H1 (cell line): ENCODE measurements at regions not wholly inside any gene's neighbourhood (a gene's known extent, or its start where the extent isn't known, plus 50 kb on each side); places are given as distances from the start of the nearest gene placed in this dataset.

Experiments
- CTCF ChIA-PET: fragments of 300-600 bp; sonication (Branson Sonifier 250); formaldehyde crosslinking; loops from one replicate; lab custom pipeline; 2021; ENCODE audit not compliant: partially characterized antibody; lab: Charles Lee
- POLR2A ChIA-PET: fragments of 300-600 bp; sonication (Branson Sonifier 250); formaldehyde crosslinking; loops from one replicate; lab custom pipeline; 2021; ENCODE audit warnings: inconsistent platforms; ENCODE audit not compliant: partially characterized antibody; lab: Charles Lee
- DNase-seq, 2 experiments: peaks; one replicate each; pipeline versions ENCODE4 v3.0.0 to v3.0.0-alpha.2; 2010 to 2022; ENCODE audit warnings: low spot score in 2 of 2, low read depth in 1 of 2, mixed read lengths in 1 of 2
- FAIRE-seq: peaks from 2 replicates; lab custom pipeline; 2011; peaks lifted over from hg19 to GRCh38; lab: Jason Lieb, UNC
- H2AFZ ChIP-seq: 2 replicates; pipeline ENCODE4 v1.8.1; 2012; ENCODE audit warnings: low read length, inconsistent platforms
- H2AK5ac ChIP-seq: 2 replicates; pipeline ENCODE4 v1.6.1; 2013; ENCODE audit warnings: low read depth, low read length
- H2BK120ac ChIP-seq: replicated peaks from 2 replicates; pipeline ENCODE3; 2013; ENCODE audit warnings: low read depth, low read length, inconsistent platforms
- H2BK12ac ChIP-seq: 2 replicates; pipeline ENCODE4 v1.6.1; 2013; ENCODE audit warnings: low read depth, low read length
- H2BK15ac ChIP-seq: 2 replicates; pipeline ENCODE4 v1.6.1; 2013; ENCODE audit warnings: low read length
- H2BK20ac ChIP-seq: 2 replicates; pipeline ENCODE4 v1.6.1; 2013; ENCODE audit warnings: low read length
- H2BK5ac ChIP-seq: 2 replicates; pipeline ENCODE4 v1.6.1; 2013; ENCODE audit warnings: low read depth, low read length
- H3K14ac ChIP-seq: 2 replicates; pipeline ENCODE4 v1.6.1; 2013; ENCODE audit warnings: inconsistent platforms; ENCODE audit not compliant: insufficient read length
- H3K18ac ChIP-seq: 2 replicates; pipeline ENCODE4 v1.6.1; 2013; ENCODE audit warnings: low read length; ENCODE audit errors: extremely low read depth
- H3K23ac ChIP-seq: 2 replicates; pipeline ENCODE4 v1.6.1; 2013; ENCODE audit warnings: inconsistent platforms; ENCODE audit not compliant: insufficient read length
- H3K23me2 ChIP-seq: 2 replicates; pipeline ENCODE4 v1.6.1; 2013; ENCODE audit warnings: low read depth, low read length
- H3K27ac ChIP-seq: 2 replicates; pipeline ENCODE4 v1.6.1; 2011; ENCODE audit warnings: low read depth, low read length, inconsistent platforms
- H3K27me3 ChIP-seq, 4 experiments: replicated peaks in 1 of 4; 1 replicate in 1 of 4; 2 replicates in 3 of 4; pipeline versions ENCODE4 v1.6.1 to v1.8.1; 2011 to 2013; ENCODE audit warnings: low read length in 3 of 4, mild to moderate bottlenecking in 3 of 4, inconsistent platforms in 2 of 4, mixed read lengths in 2 of 4, moderate library complexity in 1 of 4; ENCODE audit not compliant: control insufficient read depth in 3 of 4, insufficient read depth in 3 of 4; ENCODE audit errors: extremely low read depth in 1 of 4
- H3K36me3 ChIP-seq, 4 experiments: 2 replicates each; pipeline versions ENCODE4 v1.6.1 to v1.8.1; 2011 to 2013; ENCODE audit warnings: mild to moderate bottlenecking in 4 of 4, low read length in 3 of 4, moderate library complexity in 2 of 4, control low read depth in 1 of 4, inconsistent platforms in 1 of 4; ENCODE audit not compliant: insufficient read depth in 4 of 4, control insufficient read depth in 2 of 4
- H3K4ac ChIP-seq: replicated peaks from 2 replicates; pipeline ENCODE3; 2013; ENCODE audit warnings: low read length, low read depth, mixed read lengths, inconsistent platforms; ENCODE audit not compliant: insufficient read length
- H3K4me1 ChIP-seq, 4 experiments: replicated peaks in 1 of 4; 1 replicate in 1 of 4; 2 replicates in 3 of 4; pipeline versions ENCODE4 v1.6.1 to v1.8.1; 2011 to 2013; ENCODE audit warnings: low read length in 3 of 4, inconsistent platforms in 2 of 4, mixed read lengths in 1 of 4; ENCODE audit not compliant: insufficient read depth in 4 of 4, control insufficient read depth in 3 of 4
- H3K4me2 ChIP-seq, 2 experiments: 2 replicates each; pipeline versions ENCODE4 v1.6.1 to v1.8.1; 2011 to 2013; ENCODE audit warnings: low read depth in 2 of 2, low read length in 2 of 2, control low read depth in 1 of 2, inconsistent platforms in 1 of 2, mild to moderate bottlenecking in 1 of 2; ENCODE audit not compliant: insufficient read depth in 1 of 2
- H3K4me3 ChIP-seq, 4 experiments: fragments of 200-600, 300-600 bp in 1 of 4; sonication (generic), shearing (Covaris generic), sonication (Bioruptor Twin) in 1 of 4; 2 replicates each; pipeline versions ENCODE4 v1.5.1 to v1.8.1; 2011 to 2016; ENCODE audit warnings: low read length in 4 of 4, low read depth in 3 of 4, control low read depth in 2 of 4, inconsistent platforms in 2 of 4, mild to moderate bottlenecking in 2 of 4, mixed read lengths in 1 of 4, moderate library complexity in 1 of 4; ENCODE audit not compliant: insufficient read depth in 2 of 4; ENCODE audit errors: extremely low read depth in 1 of 4
- H3K56ac ChIP-seq: replicated peaks from 2 replicates; pipeline ENCODE3; 2013; ENCODE audit warnings: low read depth, mild to moderate bottlenecking, mixed read lengths, low read length, inconsistent platforms; ENCODE audit not compliant: insufficient read length
- H3K79me1 ChIP-seq: 2 replicates; pipeline ENCODE4 v1.6.1; 2013; ENCODE audit warnings: low read depth, low read length, control low read depth
- H3K79me2 ChIP-seq, 2 experiments: 2 replicates each; pipeline versions ENCODE4 v1.6.1 to v1.8.1; 2012 to 2013; ENCODE audit warnings: low read length in 2 of 2, mild to moderate bottlenecking in 2 of 2, inconsistent platforms in 1 of 2; ENCODE audit not compliant: insufficient read depth in 2 of 2, control insufficient read depth in 1 of 2
- H3K9ac ChIP-seq, 4 experiments: replicated peaks in 1 of 4; 1 replicate in 1 of 4; 2 replicates in 3 of 4; pipeline versions ENCODE4 v1.6.1 to v1.8.1; 2011 to 2013; ENCODE audit warnings: low read depth in 3 of 4, low read length in 3 of 4, control low read depth in 2 of 4, mild to moderate bottlenecking in 2 of 4, moderate library complexity in 2 of 4, inconsistent platforms in 1 of 4; ENCODE audit errors: extremely low read depth in 1 of 4
- H3K9me3 ChIP-seq, 2 experiments: 2 replicates each; pipeline versions ENCODE4 v1.6.1 to v1.8.1; 2012 to 2013; ENCODE audit warnings: mild to moderate bottlenecking in 2 of 2, moderate library complexity in 2 of 2, control low read depth in 1 of 2, inconsistent platforms in 1 of 2, low read depth in 1 of 2, low read length in 1 of 2, mixed read lengths in 1 of 2; ENCODE audit not compliant: insufficient read depth in 2 of 2
- H4K20me1 ChIP-seq, 2 experiments: replicated peaks in 1 of 2; 2 replicates each; pipeline versions ENCODE3 to v1.8.1; 2011 to 2013; ENCODE audit warnings: inconsistent platforms in 2 of 2, low read length in 2 of 2, mild to moderate bottlenecking in 1 of 2; ENCODE audit not compliant: insufficient read depth in 2 of 2, control insufficient read depth in 1 of 2
- H4K5ac ChIP-seq: 2 replicates; pipeline ENCODE4 v1.6.1; 2013; ENCODE audit warnings: low read length, low read depth, mixed read lengths, inconsistent platforms; ENCODE audit not compliant: insufficient read length
- H4K8ac ChIP-seq: 2 replicates; pipeline ENCODE4 v1.8.0; 2013; ENCODE audit warnings: mild to moderate bottlenecking, moderate library complexity, low read length, inconsistent platforms; ENCODE audit not compliant: insufficient read depth; ENCODE audit errors: extremely low read depth
- H4K91ac ChIP-seq: replicated peaks from 2 replicates; pipeline ENCODE3; 2013; ENCODE audit warnings: low read length, mixed read lengths, inconsistent platforms; ENCODE audit not compliant: insufficient read length
- EGR1 ChIP-seq: IDR thresholded peaks from 2 replicates; pipeline ENCODE4 v1.6.1; 2011; ENCODE audit warnings: low read depth, low read length, borderline replicate concordance
- GABPA ChIP-seq: IDR thresholded peaks from 2 replicates; pipeline ENCODE4 v1.6.1; 2011; ENCODE audit warnings: mild to moderate bottlenecking, low read length, moderate library complexity, borderline replicate concordance; ENCODE audit not compliant: insufficient read depth
- KDM1A ChIP-seq: fragments of 200-600, 300-600 bp; sonication (generic); IDR thresholded peaks from 2 replicates; pipeline ENCODE4 v1.7.1; 2016; ENCODE audit warnings: mild to moderate bottlenecking, low read length, borderline replicate concordance
- NANOG ChIP-seq: IDR thresholded peaks from 2 replicates; pipeline ENCODE4 v1.6.1; 2011; ENCODE audit warnings: low read length, low read depth, mild to moderate bottlenecking, inconsistent platforms; ENCODE audit not compliant: insufficient read depth, poor library complexity, severe bottlenecking
- SP1 ChIP-seq: IDR thresholded peaks from 2 replicates; pipeline ENCODE4 v1.6.1; 2011; ENCODE audit warnings: low read depth, low read length
- YY1 ChIP-seq: IDR thresholded peaks from 2 replicates; pipeline ENCODE4 v1.6.1; 2011; ENCODE audit warnings: low read depth, mild to moderate bottlenecking, low read length
- TF ChIP-seq, protein P1 (sequence below): IDR thresholded peaks from 2 replicates; pipeline ENCODE4 v1.6.1; 2011; ENCODE audit warnings: low read length, improper control_type of control experiment

DNA sequence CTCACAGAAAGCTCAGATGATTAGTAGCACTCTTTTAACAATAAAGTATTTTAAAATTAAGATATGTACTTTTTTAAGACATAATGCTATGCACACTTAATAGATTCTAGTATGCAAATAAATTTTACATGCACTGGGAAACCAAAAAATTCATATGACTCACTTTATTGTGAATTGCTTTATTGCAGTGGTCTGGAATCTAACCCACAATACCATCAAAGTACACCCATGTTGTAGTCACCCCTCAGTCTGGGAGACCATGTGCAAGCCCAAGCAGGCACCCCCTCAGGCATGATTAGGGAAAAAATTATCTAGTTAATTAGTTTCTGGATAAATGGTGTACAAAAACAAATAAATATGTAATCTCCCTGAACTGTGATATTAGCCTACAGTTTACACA lies 649.0 kb upstream of the HS6ST1 start:
- no peak overlapping the region for H2BK20ac ChIP-seq
- H3K4me3 ChIP-seq: no peak overlapping the region
- FAIRE-seq: no peak
- no peak overlapping the region for H4K91ac ChIP-seq
- ChIA-PET CTCF (no interaction called here), POLR2A (no interaction called here)
- no peak overlapping the region for H3K27ac ChIP-seq
- H2BK5ac ChIP-seq: no peak overlapping the region
- no peaks in the 10 kb centered on the region for H3K79me2 ChIP-seq
- H4K20me1 ChIP-seq: no peaks in the 10 kb centered on the region
- no peak overlapping the region for H2BK120ac ChIP-seq
- H3K36me3 ChIP-seq: no peaks in the 10 kb centered on the region
- H3K79me1 ChIP-seq: no peaks in the 10 kb centered on the region
- no peaks in the 10 kb centered on the region for H3K9me3 ChIP-seq
- DNase-seq: no peak
- H3K9ac ChIP-seq: no peak overlapping the region
- no peaks in the 10 kb centered on the region for H3K23me2 ChIP-seq
- no peaks in the 10 kb centered on the region for H3K27me3 ChIP-seq
- TF ChIP-seq GABPA (no peak), YY1 (no peak), NANOG (no peak), EGR1 (no peak), KDM1A (no peak), SP1 (no peak)
- TF ChIP-seq, protein P1, sequence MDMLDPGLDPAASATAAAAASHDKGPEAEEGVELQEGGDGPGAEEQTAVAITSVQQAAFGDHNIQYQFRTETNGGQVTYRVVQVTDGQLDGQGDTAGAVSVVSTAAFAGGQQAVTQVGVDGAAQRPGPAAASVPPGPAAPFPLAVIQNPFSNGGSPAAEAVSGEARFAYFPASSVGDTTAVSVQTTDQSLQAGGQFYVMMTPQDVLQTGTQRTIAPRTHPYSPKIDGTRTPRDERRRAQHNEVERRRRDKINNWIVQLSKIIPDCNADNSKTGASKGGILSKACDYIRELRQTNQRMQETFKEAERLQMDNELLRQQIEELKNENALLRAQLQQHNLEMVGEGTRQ: no peak
- no peak overlapping the region for H2AK5ac ChIP-seq
- H3K56ac ChIP-seq: no peak overlapping the region
- no peak overlapping the region for H3K14ac ChIP-seq
- no peak overlapping the region for H3K23ac ChIP-seq
- H3K4me2 ChIP-seq: no peak overlapping the region
- no peaks in the 10 kb centered on the region for H3K4me1 ChIP-seq
- no peak overlapping the region for H2AFZ ChIP-seq
- H3K18ac ChIP-seq: no peak overlapping the region
- H3K4ac ChIP-seq: no peak overlapping the region
- H4K5ac ChIP-seq: no peak overlapping the region
- no peak overlapping the region for H2BK12ac ChIP-seq
- no peak overlapping the region for H2BK15ac ChIP-seq
- no peak overlapping the region for H4K8ac ChIP-seq
